Testis (tissue), 2 donors: ENCODE measurements at regions not wholly inside any gene's neighbourhood (a gene's known extent, or its start where the extent isn't known, plus 50 kb on each side); places are given as distances from the start of the nearest gene placed in this dataset.

Experiments used
- DNase-seq: peaks from one replicate; pipeline ENCODE4 v3.0.0-alpha.2; 2019
- H3K27ac ChIP-seq, 2 donors: fragments of 200-600 bp; sonication (generic); one replicate each; pipeline ENCODE4 v1.5.1; 2019
- H3K27me3 ChIP-seq: fragments of 200-600 bp; sonication (generic); one replicate; pipeline ENCODE4 v1.5.1; 2019
- H3K36me3 ChIP-seq: fragments of 200-600 bp; sonication (generic); one replicate; pipeline ENCODE4 v1.5.1; 2017; ENCODE audit warnings: low read depth; ENCODE audit errors: missing control alignments
- H3K4me1 ChIP-seq: fragments of 200-600 bp; sonication (generic); one replicate; pipeline ENCODE4 v1.5.1; 2019
- H3K4me3 ChIP-seq, 2 donors: fragments of 200-600 bp; sonication (generic); one replicate each; pipeline ENCODE4 v1.5.1; 2017 to 2019
- H3K9me3 ChIP-seq: fragments of 200-600 bp; sonication (generic); one replicate; pipeline ENCODE4 v1.5.1; 2017
- CTCF ChIP-seq, 3 experiments: fragments of 450-650 bp in 2 of 3; fragments of 200-600 bp in 1 of 3; sonication (generic) in 1 of 3; IDR thresholded peaks; one replicate each; pipeline ENCODE4 v1.5.1; 2016 to 2019; ENCODE audit warnings: antibody characterized with exemption in 3 of 3, mild to moderate bottlenecking in 2 of 3, moderate library complexity in 1 of 3
- POLR2A ChIP-seq: fragments of 450-650 bp; IDR thresholded peaks from one replicate; pipeline ENCODE4 v1.6.1; 2017; ENCODE audit warnings: antibody characterized with exemption, mild to moderate bottlenecking, moderate library complexity
- WGBS, 2 donors: methylation state at CpG; one replicate each; pipeline ENCODE4 v1.1.5; 2018; 5-methylcytosine and 5-hydroxymethylcytosine counted together
- intact Hi-C: fragments of 100-400 bp; cut with DNase I; formaldehyde crosslinking; loops from one replicate; pipeline ENCODE4 v1.15.1; 2023; ENCODE audit warnings: low total_unique reads

DNA sequence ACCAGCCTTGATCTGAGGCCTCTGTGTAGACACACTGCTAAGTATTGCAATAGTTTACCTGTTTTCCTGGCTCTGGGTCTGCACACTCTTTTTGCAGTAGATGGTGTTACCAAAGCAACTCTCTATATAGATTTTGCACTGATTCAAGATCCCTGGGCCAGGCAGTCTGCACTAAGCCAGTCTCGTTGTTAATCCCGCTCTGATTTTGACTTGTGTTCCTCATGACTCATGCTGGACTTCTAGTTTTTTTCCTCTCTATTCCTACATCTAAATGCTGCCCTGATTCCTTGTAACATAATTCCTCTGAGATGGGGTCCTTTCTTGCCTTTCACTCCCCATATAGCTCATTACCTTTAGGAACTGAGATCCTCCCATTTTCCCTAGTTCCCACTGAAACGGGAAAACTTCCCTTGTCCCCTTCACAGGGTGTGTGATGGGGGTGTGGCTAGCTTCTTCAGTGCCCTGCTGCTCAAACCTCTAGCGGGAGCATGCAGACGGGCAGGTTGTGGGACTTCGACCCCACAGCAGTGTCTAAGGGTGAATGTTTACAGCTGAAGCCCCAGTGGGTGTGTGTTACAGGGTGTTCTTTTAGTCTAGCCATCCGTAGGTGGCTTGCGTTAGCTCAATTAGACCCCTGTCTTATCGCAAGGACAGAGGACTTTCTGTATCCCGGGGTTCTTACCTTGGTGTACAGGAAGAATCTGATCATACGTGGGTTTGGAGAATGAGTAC lies 106.5 kb upstream of the RAB3GAP2 start:
- intact Hi-C loops = no loop called here

DNA sequence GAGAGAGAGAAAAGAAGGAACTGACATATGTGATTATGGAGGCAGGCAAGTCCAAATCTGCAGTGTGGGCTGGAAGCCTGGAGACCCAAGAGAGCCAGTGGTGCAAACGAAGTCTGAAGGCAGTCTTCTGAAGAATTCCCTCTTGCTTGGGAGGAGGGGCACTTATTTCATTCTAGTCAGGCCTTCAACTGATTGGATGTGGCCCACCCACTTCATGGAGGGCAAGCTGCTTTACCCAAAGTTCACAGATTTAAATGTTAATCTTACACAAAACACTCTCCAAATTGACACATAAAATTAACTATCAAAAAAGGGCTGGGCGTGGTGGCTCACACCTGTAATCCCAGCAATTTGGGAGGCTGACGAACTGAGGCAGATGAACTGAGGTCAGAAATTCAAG lies 103.5 kb upstream of the RAB3GAP2 start:
- intact Hi-C loops = no loop called here
- H3K27me3 ChIP-seq = no peaks in the 10 kb centered on the region

More for the DNA sequence above, 106.5 kb upstream of the RAB3GAP2 start:
- Histone ChIP-seq H3K36me3 (no peaks in the 10 kb centered on the region), H3K27ac (no peak overlapping the region), H3K27me3 (no peaks in the 10 kb centered on the region), H3K4me1 (peaks cover 7% of the 10 kb centered on the region), H3K9me3 (no peaks in the 10 kb centered on the region), H3K4me3 (peak overlapping the region in 1 of 2 donors; percentile 7)
- 52 to 61% methylated on average over 11 of the region's 11 CpGs for WGBS, 2 donors
- no peak for DNase-seq
- TF ChIP-seq CTCF (IDR thresholded peaks at IDR 0.05) = no peak
- TF ChIP-seq POLR2A = no peak

GRCh38 chr1:220374449-220374848 lies 102.2 kb upstream of the RAB3GAP2 start:
- Histone ChIP-seq H3K4me1 (no peaks in the 10 kb centered on the region), H3K9me3 (no peaks in the 10 kb centered on the region), H3K27ac (no peak overlapping the region), H3K27me3 (no peaks in the 10 kb centered on the region), H3K4me3 (no peak overlapping the region), H3K36me3 (no peaks in the 10 kb centered on the region)
- DNase-seq = no peak
- intact Hi-C loops = no loop called here
- WGBS, 2 donors = 96 to 100% methylated on average over 2 of the region's 2 CpGs
- TF ChIP-seq POLR2A (no peak), CTCF (IDR thresholded peaks at IDR 0.05) (no peak)

More for the DNA sequence above, 103.5 kb upstream of the RAB3GAP2 start:
- no peak overlapping the region for H3K4me3 ChIP-seq
- H3K9me3 ChIP-seq = no peaks in the 10 kb centered on the region
- no peaks in the 10 kb centered on the region for H3K36me3 ChIP-seq
- no peak overlapping the region for H3K27ac ChIP-seq
- no peak for DNase-seq
- no peaks in the 10 kb centered on the region for H3K4me1 ChIP-seq
- no peak for TF ChIP-seq CTCF (IDR thresholded peaks at IDR 0.05)
- TF ChIP-seq POLR2A = no peak
- 84 to 91% methylated on average over 3 of the region's 3 CpGs for WGBS, 2 donors

- no peak for DNase-seq
Observed at GRCh38 chr1:220372451-220372850, 100.2 kb upstream of the RAB3GAP2 start.

More at GRCh38 chr1:220372451-220372850, 100.2 kb upstream of the RAB3GAP2 start:
- 87 to 90% methylated on average over 7 of the region's 7 CpGs for WGBS, 2 donors
- no peak overlapping the region for H3K4me3 ChIP-seq
- H3K9me3 ChIP-seq = no peaks in the 10 kb centered on the region
- intact Hi-C loops = no loop called here
- no peak for TF ChIP-seq CTCF (IDR thresholded peaks at IDR 0.05)
- no peak for TF ChIP-seq POLR2A
- no peak overlapping the region for H3K27ac ChIP-seq
- no peaks in the 10 kb centered on the region for H3K36me3 ChIP-seq
- H3K27me3 ChIP-seq = no peaks in the 10 kb centered on the region
- H3K4me1 ChIP-seq = no peaks in the 10 kb centered on the region
